ENCODE measurements at regions not wholly inside any gene's neighbourhood (a gene's known extent, or its start where the extent isn't known, plus 50 kb on each side); places are given as distances from the start of the nearest gene placed in this dataset.

DNA sequence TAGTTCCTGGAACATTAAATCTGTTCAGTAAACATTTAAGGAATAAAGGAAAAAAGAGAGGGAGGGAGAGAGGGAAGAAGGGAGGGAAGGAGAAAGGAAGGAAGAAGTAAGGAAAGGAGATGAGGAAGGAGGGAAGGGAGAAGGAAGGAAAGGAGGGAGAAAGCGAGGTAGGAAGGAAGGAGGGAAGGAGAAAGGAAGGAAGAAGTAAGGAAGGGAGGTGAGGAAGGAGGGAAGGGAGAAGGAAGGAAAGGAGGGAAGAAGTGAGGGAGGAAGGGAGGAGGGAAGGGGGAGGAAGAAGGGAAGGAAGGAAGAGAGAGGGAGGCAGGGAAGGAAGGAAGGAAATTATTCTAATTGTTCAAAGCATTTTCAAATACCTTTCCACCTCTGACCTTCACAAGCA lies 77.2 kb upstream of the JUN start:
- TF ChIP-seq CTCF (IDR thresholded peaks at IDR 0.05; ENCODE audit: low read depth, low read length) (no peak), POLR2A (IDR thresholded peaks at IDR 0.05; ENCODE audit: extremely low read depth, insufficient read length) (no peak)
- TF ChIP-seq, protein P1, sequence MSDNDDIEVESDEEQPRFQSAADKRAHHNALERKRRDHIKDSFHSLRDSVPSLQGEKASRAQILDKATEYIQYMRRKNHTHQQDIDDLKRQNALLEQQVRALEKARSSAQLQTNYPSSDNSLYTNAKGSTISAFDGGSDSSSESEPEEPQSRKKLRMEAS (IDR thresholded peaks at IDR 0.05; ENCODE audit: low read depth, low read length): no peak

Data from NB4 (cell line).